ENCODE measurements at regions not wholly inside any gene's neighbourhood (a gene's known extent, or its start where the extent isn't known, plus 50 kb on each side); places are given as distances from the start of the nearest gene placed in this dataset.

DNA sequence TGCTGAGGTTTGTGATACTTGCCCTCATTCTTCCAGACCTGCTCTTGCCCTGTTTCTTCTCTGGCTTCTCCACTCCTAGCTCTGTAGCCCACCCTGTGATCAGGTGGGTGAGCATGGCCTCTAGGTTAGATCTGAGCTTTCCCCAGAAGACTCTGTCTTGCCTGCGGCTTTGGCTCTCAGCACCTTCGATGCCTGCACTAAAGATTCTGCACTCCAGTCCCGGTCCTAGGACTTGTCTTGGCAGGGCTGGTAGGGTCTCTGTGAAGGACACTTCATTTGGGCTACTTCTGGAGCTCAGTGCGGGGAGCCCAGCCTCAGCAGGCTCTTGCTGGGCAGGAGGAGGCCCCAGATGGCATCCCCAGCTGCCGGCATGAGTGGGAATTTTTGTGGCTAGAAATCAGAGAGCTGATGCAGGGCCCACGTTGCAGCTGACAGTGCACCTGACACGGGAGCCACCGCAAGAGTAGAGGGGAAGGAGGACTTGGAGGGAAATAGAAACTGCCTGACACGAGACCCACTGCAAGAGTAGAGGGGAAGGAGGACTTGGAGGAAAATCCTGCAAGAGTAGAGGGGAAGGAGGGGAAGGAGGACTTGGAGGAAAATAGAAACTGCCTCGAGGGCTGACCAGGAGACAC is 226.9 kb upstream of the B3GAT1 start:
- no peak for DNase-seq (ENCODE audit: low read depth in 3 of 3, low spot score in 1 of 3)

DNA sequence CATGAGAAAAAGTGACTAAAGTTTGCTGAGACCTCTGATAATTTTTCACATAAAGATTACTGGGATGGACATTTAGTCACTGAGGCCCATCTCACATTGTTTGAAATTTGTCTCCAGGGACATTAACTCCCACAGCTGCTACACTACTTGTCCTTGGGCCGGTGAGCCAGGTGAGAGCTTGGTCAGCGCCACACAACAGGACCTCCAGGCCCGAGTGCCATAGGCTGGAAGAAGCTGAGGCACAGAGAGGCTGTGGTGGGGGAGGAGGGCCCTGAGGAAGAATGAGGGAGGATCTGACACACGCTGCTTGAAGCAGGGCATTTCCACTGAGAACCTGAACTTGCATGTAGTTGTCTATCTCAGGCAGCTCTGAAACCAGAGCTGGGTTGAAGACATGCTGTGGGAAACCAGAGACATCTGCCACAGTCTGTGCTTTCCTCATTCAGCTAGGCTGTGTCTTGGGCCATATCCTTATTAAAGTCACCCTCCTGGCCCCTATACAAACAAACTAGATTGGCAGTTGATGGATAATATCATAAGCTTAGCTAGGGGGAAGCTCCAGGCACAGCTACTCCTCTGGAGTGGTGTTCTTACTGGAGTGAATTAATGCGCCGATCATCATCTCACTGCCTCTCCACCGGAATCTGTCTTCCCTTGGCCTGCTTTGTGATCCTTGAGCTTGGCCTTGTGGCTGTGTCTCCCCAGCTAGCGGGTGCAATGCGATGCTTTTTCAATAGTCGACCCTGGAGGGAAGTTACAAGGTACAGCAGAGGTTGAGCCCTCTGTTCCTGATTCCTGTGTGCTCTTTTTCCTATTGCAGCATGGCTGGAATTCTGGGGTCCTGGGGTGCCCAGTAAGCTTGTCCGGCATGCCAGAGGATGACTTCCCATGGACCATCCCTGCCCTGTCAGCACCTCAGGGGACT is 225.3 kb upstream of the B3GAT1 start:
- no peak for DNase-seq (ENCODE audit: low read depth in 3 of 3, low spot score in 1 of 3)

DNA sequence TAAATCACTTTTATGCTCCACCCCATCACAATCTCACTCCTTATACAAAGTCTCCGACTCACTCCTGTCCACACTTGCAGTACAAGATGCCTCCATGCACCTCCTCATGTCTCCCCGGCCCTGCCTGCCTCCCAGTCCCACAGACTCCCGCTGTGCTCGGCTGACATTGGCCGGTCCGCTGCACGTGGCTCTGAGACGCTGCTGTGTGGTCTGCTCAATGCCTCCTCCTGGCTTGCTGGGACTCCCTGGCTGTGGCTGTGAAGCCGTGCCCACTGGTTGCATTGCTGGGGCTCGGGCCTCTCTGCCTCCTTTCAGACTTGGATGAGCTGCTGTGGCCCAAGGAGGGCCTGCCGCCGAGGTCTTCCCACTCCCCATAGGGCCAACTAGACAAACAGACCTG is 224.0 kb upstream of the B3GAT1 start:
- DNase-seq (ENCODE audit: low read depth in 3 of 3, low spot score in 1 of 3) = no peak

DNA sequence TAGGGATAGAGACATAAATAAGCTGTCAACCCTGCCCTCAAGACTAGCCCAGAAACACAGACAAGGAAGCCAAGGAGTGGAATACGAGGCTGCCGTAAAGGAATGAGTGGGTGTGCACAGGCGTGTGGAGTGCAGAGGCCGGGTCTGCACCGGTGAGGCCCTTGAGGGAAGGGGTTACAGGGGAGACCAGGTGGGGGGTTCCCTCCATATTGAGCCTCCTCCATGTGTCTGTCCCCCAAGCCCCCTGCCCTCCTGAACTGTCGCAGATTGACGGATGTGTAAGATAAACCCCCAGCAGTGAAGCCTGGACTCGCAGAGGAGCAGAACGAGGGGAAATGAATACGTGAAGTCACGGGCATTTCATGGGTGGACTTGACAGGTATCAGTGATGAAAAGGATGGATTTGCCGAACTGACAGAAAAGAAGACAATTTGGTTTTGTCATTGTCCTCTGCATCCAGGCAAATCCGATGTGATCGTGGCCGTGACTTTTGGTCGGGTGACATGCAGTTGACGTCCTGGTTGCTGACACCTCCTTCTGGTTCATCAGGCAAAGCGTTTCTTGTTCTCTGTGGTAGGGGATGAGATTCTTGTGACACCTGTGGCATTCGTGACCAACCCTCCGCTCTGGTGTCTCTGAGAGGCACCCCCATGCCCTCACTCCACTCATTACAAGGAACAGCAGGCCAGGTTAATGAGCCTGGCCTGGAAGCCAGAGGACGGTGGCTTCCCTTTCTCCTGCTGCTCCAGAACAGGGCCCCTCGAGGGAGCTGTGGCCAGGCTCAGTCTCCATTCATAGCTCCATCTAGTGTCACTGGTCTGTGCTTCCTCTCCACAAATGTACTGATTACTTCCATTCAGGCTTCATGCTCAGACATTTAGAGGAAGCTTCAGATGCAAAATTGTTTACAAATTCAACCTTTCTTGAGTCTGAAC is 223.1 kb upstream of the B3GAT1 start:
- DNase-seq (ENCODE audit: low read depth in 3 of 3, low spot score in 1 of 3) = no peak

DNA sequence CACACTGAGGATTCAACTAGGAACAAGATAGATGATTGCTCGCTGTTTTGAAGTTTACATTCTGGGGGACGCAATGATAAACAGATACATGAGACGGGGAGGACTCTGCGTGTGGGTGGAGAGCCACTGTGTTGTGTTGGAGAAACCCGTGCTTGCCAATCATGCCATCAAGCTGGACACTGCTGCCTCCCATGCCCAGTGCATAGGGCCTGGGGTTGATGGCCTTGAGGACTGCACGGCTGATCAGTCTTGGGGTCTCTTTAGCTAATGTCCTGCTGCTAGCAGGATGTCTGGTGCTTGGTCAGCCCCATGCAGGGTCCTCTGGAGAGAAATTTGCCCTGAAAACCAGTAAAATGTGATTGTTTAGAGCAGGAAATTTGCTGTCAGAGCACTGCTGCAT is 221.2 kb upstream of the B3GAT1 start:
- no peak for DNase-seq (ENCODE audit: low read depth in 3 of 3, low spot score in 1 of 3)

DNA sequence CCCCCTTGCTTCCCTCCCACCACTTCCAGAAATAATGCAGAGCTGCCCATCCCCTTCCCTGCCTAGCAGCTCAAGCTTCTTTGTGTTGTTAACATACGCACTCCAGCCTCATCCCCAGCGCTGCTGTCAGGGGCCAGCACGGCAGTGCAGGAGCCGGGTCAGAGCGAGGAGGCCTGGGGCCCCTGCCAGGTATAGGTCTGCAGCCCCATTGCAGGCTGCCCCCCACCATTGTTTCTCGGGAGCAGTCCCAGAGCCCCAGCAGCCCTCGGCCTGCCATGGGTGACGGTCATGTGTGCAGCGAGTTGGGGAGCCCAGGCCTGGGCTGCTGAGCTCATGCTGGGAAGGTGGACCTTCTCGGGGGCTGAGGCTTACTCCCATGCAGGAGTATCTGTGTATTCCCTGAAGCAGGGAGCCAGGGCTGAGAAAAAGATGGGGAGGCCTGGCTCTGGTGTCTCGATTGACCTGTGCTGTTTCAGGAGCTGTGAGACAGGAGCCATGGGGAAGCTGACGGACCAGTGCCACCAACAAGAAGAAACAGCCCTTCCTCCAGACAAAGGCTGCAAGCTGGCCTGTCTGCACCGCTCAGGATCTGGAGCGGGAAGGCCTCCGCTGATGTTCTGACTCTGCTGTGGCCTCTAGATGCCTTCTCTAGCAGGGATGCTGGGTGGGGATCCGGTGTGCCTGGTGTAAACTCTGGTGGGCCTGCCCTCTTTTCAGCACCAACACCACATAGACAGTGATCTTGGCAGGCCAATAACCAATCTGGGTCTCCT is 220.5 kb upstream of the B3GAT1 start:
- DNase-seq (ENCODE audit: low read depth in 3 of 3, low spot score in 1 of 3) = no peak

DNA sequence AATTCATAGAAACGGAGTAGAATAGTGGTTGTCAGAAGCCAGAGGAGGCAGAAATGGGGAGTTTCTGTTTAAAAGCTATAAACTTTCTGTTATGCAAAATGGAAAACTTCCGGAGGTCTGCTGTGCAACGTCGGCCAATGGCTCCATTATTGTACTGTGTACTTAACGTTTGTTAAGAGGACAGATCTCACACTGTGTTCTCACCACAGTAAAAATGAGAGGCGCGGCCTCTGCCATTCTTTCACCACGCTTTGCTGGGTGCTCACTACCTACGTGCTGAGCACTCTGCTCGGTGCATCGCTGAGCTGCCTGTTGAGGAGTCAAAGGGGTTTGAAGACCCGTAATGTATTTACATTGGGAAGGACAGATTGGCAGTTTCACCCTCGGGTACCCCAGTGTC is 218.8 kb upstream of the B3GAT1 start:
- no peak for DNase-seq (ENCODE audit: low read depth in 3 of 3, low spot score in 1 of 3)

DNA sequence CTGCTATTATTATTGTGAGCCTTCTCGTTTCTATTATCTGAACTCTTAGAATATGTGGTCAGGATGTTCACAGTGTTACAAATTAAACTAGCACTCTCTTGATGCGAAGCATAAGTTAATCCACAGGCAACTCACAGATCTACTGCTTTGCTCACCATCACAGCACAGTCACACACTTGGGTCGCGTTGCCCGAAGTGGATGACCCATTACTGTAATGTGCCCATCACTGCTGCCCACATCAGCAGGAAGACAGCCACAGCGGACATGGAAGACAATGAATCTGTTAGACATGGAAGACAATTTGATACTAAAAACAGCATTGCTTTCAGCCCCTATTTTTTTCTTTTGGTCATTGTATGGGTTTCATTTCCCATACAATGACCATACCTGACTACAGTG is 216.4 kb upstream of the B3GAT1 start:
- DNase-seq (ENCODE audit: low read depth in 3 of 3, low spot score in 1 of 3) = no peak

DNA sequence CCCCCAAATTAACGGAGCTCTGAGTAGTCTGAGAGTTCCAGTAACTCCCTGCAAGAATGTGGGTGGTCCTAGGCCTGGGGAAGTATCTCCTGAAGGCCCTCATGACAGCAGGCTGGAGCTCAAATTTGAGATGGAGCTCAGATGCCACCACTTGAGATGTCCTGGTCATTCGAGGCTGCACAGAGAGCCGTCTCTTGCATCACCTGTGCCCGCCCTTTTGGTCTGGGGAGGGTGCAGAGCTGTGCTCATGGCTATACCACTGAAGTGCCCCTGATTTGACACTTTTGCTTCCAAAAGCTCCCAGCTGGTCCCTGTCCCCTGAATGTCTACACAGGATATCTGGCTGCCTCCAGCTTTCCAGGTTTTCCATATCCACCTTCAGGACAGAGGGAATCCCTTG is 214.0 kb upstream of the B3GAT1 start:
- DNase-seq (ENCODE audit: low read depth in 3 of 3, low spot score in 1 of 3) = no peak

DNA sequence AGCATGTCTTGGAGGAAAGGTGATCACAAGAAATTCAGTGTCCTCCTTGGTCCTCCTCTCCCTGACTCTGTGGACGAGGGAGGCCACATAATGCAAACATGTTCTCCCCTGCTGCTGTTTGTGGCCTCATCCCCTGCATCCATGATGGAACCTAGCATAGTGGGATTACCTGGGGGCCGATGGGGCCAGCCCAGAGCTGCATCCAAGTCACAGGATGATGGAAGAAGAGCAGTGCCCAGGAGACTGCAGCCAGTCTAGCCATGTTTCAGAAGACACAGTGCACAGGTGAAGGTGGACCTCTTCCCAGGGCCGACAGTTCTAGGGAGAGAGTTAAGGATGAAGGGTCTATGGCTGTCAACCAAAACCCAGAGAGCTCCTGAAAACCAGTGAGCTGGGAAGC is 213.6 kb upstream of the B3GAT1 start:
- no peak for DNase-seq (ENCODE audit: low read depth in 3 of 3, low spot score in 1 of 3)

DNA sequence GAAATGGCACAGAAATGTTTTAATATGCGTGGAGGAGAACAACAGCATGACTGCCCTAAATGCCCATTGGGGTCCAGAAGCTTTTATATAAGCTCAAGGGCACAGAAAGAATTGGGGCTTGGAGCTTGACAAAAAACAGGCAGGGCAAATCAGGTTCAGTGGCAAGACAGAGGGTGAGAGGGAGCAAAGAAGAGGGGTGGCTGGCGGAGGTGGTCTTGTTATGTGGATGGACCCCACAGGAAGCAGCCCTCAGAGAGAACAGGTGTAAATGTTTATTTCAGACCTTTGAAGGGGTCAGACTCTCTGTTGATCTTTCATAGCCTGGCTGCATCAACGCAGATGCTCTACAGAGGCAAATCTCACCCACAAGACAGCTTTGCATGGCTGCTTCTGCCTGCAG is 213.1 kb upstream of the B3GAT1 start:
- no peak for DNase-seq (ENCODE audit: low read depth in 3 of 3, low spot score in 1 of 3)

DNA sequence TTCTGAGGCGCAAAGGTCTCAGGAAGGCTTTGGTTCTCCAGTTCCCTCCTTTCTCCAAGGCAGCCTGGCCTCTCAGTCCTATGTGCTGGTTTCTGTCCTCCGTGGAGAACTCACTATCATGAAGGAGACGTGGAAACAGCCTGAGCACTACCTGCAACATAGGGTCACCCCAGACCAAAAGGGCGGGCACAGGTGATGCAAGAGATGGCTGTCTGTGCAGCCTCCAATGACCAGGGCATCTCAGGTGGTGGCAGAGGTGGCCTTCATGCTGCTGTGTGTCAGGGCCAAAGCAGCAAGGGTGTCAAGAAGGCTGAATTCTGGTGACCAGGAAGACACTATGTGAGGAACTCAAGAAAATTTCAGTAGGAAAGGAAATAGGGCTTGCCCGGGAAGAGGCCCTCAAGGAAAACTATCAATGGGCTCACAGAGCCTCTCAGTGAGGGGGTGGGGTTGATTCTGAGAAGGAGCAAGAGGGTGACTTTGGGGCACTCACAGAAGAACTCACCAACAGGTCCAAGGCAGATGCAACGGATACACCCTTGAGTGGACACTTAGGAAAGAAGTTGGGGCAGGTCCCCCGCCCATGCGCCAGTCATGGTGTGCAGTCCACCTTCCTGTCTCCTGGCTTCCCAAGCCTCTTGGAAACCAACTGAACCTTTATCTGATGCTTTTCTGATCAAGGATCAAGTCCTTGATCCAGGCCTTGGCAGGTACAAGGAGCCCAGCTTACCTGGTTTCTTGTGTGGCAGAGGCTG is 212.3 kb upstream of the B3GAT1 start:
- no peak for DNase-seq (ENCODE audit: low read depth in 3 of 3, low spot score in 1 of 3)

DNA sequence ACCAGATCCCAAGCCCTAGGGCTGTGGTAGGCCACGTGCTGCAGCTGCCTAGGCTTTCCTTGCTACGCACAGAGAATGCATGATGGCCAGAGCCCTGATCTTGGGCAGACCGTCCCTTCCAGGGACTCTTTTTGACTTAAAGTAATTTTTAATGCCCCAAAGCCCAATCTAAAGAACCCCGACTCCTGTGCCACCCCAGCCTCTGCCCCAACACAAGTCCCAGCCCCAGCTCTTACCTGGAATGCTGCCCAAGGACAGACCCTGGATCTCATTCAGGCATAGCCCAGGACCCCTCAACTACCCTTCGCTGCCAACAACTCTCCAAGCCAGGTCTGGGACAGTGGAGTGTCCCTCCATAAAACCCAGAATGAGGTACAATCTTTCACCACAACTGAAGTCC is 211.7 kb upstream of the B3GAT1 start:
- no peak for DNase-seq (ENCODE audit: low read depth in 3 of 3, low spot score in 1 of 3)

DNA sequence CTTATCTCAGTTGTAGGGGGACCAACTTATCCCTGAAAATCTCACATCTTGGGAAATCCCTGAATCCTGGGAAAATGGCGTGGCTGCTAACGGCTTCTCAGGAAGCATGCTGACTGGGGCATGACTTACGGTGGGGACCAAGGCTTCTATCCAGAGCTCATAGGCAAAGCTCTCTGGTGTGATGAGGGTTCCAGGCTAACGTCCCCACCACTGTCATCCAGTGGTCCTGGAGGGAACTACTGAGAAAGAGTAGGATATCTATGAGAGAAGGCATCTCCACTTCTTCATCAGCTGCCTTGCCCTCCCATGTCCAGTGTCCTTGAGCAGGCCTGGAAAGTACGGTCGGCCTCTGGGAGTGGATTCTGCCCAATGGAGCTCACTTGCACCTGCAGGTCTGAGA is 210.4 kb upstream of the B3GAT1 start:
- DNase-seq (ENCODE audit: low read depth in 3 of 3, low spot score in 1 of 3) = no peak

DNA sequence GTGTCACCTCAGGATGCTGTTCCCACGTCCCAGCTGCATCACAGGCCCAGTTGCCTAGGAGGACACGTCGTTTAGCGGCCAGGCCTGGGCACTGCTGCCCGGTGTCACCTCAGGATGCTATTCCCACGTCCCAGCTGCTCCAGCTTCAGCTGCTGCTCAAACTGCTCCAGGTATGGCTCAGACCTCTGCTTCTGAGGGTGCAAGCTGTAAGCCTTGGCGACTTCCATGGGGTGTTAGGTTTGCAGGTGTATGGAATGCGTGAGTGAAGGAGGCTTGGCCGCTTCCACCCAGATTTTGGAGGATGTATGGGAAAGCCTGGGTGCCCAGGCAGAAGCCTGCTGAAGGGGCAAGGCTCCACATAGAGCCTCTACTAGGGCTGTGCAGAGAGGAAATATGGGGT is 205.3 kb upstream of the B3GAT1 start:
- DNase-seq (ENCODE audit: low read depth in 3 of 3, low spot score in 1 of 3) = no peak

DNA sequence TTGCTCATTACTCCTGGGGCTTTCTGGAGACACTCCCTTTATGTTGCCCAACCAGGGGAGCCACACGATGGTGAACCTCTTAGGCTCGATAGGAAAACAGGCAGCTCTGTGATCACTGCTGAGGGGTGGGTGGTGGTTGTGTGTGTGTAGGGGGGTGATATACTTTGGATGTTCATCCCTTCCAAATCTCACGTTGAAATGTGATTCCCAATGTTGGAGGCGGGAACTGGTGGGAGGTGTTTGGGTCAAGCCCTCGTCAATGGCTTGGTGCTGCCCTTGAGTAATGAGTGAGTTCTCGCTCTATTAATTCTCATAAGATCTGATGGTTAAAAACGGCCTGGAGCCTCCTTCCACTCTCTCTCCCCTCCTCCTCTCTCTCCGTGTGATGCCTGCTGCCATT is 204.0 kb upstream of the B3GAT1 start:
- DNase-seq (ENCODE audit: low read depth in 3 of 3, low spot score in 1 of 3) = no peak

DNA sequence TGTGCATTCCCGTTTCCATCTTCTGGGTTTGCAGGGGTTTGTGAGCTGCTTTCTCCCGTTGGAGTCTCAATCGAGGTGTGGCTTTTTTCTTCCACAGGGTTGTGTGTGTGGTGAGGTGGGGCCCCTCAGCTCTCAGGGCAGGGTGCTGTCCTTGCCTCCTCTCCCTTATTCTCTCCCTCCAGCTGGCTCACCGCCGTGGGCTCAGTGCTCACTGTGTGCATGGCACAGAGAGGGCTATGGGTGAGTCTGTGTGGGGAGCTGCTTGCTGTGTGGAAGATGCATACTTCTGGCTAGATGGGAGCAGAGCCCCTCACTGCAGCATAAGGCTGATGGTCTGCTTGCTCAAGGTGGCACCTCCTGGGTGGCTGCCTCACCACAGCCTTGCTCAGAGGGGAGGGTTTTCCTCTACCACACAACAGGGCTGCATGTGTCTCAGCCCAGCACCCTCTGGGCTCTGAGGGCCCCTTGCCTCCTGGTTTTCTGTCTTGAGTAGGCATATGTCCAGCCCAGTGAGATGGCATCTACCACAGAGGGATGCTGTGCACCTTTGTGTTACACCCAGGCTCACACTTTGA is 203.1 kb upstream of the B3GAT1 start:
- DNase-seq (ENCODE audit: low read depth in 3 of 3, low spot score in 1 of 3) = no peak

DNA sequence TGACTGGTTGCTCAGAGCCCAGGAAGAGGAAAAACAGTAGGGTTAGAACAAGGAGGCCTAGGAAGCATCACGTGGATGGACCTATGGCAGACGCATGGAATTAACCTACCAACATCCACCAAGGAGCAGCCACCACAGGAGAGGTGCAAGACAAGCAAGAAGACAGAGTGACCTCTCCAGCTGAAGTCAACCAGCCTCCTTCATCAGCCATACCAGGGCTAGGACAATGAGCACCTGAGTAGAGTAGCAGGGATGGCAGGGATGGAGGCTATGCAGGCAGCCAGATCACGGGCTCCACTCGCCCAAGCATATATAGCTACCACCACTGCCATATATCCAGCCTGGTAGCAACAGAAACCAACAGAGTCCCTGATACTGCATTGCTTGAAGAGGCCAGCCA is 202.1 kb upstream of the B3GAT1 start:
- DNase-seq (ENCODE audit: low read depth in 3 of 3, low spot score in 1 of 3) = no peak

DNA sequence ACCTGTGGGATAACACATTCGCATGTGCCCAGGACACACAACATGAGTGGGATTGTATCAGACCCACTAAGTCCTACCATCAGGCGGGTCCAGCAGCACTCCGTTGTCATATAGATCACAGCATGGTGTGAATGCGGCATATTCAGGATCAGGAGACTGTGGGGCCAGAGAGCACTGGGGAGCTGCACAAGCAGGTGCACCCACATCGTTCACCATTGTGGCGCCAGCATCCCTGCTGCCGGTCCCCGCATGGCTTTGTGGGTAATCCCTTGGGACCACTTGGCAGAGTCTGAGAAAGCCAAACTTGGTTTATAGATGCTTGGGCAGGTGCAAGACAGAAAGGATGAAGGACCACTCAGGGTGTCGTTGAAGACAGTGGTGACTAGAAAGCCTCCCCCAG is 201.6 kb upstream of the B3GAT1 start:
- no peak for DNase-seq (ENCODE audit: low read depth in 3 of 3, low spot score in 1 of 3)
